IPS-20b (cell line): ENCODE measurements at regions not wholly inside any gene's neighbourhood (a gene's known extent, or its start where the extent isn't known, plus 50 kb on each side); places are given as distances from the start of the nearest gene placed in this dataset.

Source experiments
- H3K27ac ChIP-seq: one replicate; pipeline ENCODE4 v1.5.1; 2013; ENCODE audit warnings: low read length
- H3K27me3 ChIP-seq: 2 replicates; pipeline ENCODE4 v1.6.1; 2013; ENCODE audit warnings: mild to moderate bottlenecking, low read length, inconsistent platforms; ENCODE audit not compliant: insufficient read depth
- H3K36me3 ChIP-seq: 2 replicates; pipeline ENCODE4 v1.6.1; 2013; ENCODE audit warnings: low read depth, mild to moderate bottlenecking, inconsistent platforms, low read length, moderate library complexity; ENCODE audit not compliant: insufficient read depth
- H3K4me1 ChIP-seq: 2 replicates; pipeline ENCODE4 v1.6.1; 2013; ENCODE audit warnings: mild to moderate bottlenecking, control low read depth, inconsistent platforms, low read length, moderate library complexity; ENCODE audit not compliant: insufficient read depth
- H3K4me3 ChIP-seq: 2 replicates; pipeline ENCODE4 v1.5.1; 2013; ENCODE audit warnings: mild to moderate bottlenecking, low read length, inconsistent platforms
- H3K9ac ChIP-seq: 2 replicates; pipeline ENCODE4 v1.6.1; 2013; ENCODE audit warnings: low read depth, mild to moderate bottlenecking, inconsistent platforms, low read length, moderate library complexity
- H3K9me3 ChIP-seq: 2 replicates; pipeline ENCODE4 v1.6.1; 2013; ENCODE audit warnings: mild to moderate bottlenecking, low read depth, low read length, inconsistent platforms; ENCODE audit not compliant: insufficient read depth

GRCh38 chr3:18027161-18027939 is 284.9 kb upstream of the TBC1D5 start:
- H3K27me3 ChIP-seq, result no peaks in the 10 kb centered on the region
- no peak overlapping the region for H3K27ac ChIP-seq
- H3K36me3 ChIP-seq, result no peaks in the 10 kb centered on the region
- H3K4me3 ChIP-seq, result no peak overlapping the region
- no peaks in the 10 kb centered on the region for H3K9me3 ChIP-seq
- H3K4me1 ChIP-seq, result no peaks in the 10 kb centered on the region
- H3K9ac ChIP-seq, result no peak overlapping the region

- Histone ChIP-seq H3K4me1 (no peaks in the 10 kb centered on the region), H3K9me3 (no peaks in the 10 kb centered on the region), H3K36me3 (no peaks in the 10 kb centered on the region), H3K9ac (no peak overlapping the region), H3K27me3 (no peaks in the 10 kb centered on the region), H3K27ac (no peak overlapping the region), H3K4me3 (no peak overlapping the region)
Observed at GRCh38 chr3:18024715-18025114, 282.3 kb upstream of the TBC1D5 start.

GRCh38 chr3:18019161-18019495 is 276.7 kb upstream of the TBC1D5 start:
- Histone ChIP-seq H3K27ac (no peak overlapping the region), H3K27me3 (no peaks in the 10 kb centered on the region), H3K4me1 (no peaks in the 10 kb centered on the region), H3K9ac (no peak overlapping the region), H3K4me3 (no peak overlapping the region), H3K9me3 (no peaks in the 10 kb centered on the region), H3K36me3 (no peaks in the 10 kb centered on the region)

- Histone ChIP-seq H3K36me3 (no peaks in the 10 kb centered on the region), H3K4me1 (no peaks in the 10 kb centered on the region), H3K4me3 (no peak overlapping the region), H3K9me3 (no peaks in the 10 kb centered on the region), H3K27me3 (no peaks in the 10 kb centered on the region), H3K9ac (no peak overlapping the region), H3K27ac (no peak overlapping the region)
Observed at GRCh38 chr3:18018491-18019160, 276.2 kb upstream of the TBC1D5 start.

GRCh38 chr3:18016366-18016765 is 273.9 kb upstream of the TBC1D5 start:
- Histone ChIP-seq H3K36me3 (no peaks in the 10 kb centered on the region), H3K9ac (no peak overlapping the region), H3K4me3 (no peak overlapping the region), H3K9me3 (no peaks in the 10 kb centered on the region), H3K27ac (no peak overlapping the region), H3K4me1 (no peaks in the 10 kb centered on the region), H3K27me3 (no peaks in the 10 kb centered on the region)

GRCh38 chr3:18012933-18013332 is 270.5 kb upstream of the TBC1D5 start:
- H3K9me3 ChIP-seq, result no peaks in the 10 kb centered on the region
- H3K9ac ChIP-seq, result no peak overlapping the region

GRCh38 chr3:18012436-18012835 is 270.0 kb upstream of the TBC1D5 start:
- Histone ChIP-seq H3K4me3 (no peak overlapping the region), H3K27ac (no peak overlapping the region), H3K4me1 (no peaks in the 10 kb centered on the region)

More at GRCh38 chr3:18012933-18013332, 270.5 kb upstream of the TBC1D5 start:
- H3K27ac ChIP-seq, result no peak overlapping the region
- no peaks in the 10 kb centered on the region for H3K36me3 ChIP-seq
- H3K4me3 ChIP-seq, result no peak overlapping the region
- no peaks in the 10 kb centered on the region for H3K4me1 ChIP-seq
- H3K27me3 ChIP-seq, result no peaks in the 10 kb centered on the region

GRCh38 chr3:18011387-18011786 is 269.0 kb upstream of the TBC1D5 start:
- Histone ChIP-seq H3K27me3 (no peaks in the 10 kb centered on the region), H3K9ac (no peak overlapping the region), H3K36me3 (no peaks in the 10 kb centered on the region), H3K4me3 (no peak overlapping the region), H3K27ac (no peak overlapping the region), H3K9me3 (no peaks in the 10 kb centered on the region), H3K4me1 (no peaks in the 10 kb centered on the region)

More at GRCh38 chr3:18012436-18012835, 270.0 kb upstream of the TBC1D5 start:
- H3K27me3 ChIP-seq, result no peaks in the 10 kb centered on the region
- H3K36me3 ChIP-seq, result no peaks in the 10 kb centered on the region
- no peaks in the 10 kb centered on the region for H3K9me3 ChIP-seq
- H3K9ac ChIP-seq, result no peak overlapping the region

- Histone ChIP-seq H3K9ac (no peak overlapping the region), H3K4me1 (no peaks in the 10 kb centered on the region), H3K27ac (no peak overlapping the region), H3K27me3 (no peaks in the 10 kb centered on the region), H3K9me3 (no peaks in the 10 kb centered on the region), H3K4me3 (no peak overlapping the region), H3K36me3 (no peaks in the 10 kb centered on the region)
Observed at GRCh38 chr3:18010001-18010400, 267.6 kb upstream of the TBC1D5 start.

- Histone ChIP-seq H3K9me3 (no peaks in the 10 kb centered on the region), H3K27ac (no peak overlapping the region), H3K4me3 (no peak overlapping the region), H3K36me3 (no peaks in the 10 kb centered on the region), H3K4me1 (no peaks in the 10 kb centered on the region), H3K27me3 (no peaks in the 10 kb centered on the region), H3K9ac (no peak overlapping the region)
Observed at GRCh38 chr3:18008706-18009368, 266.4 kb upstream of the TBC1D5 start.

- Histone ChIP-seq H3K9me3 (no peaks in the 10 kb centered on the region), H3K9ac (no peak overlapping the region), H3K4me3 (no peak overlapping the region), H3K27ac (no peak overlapping the region), H3K36me3 (no peaks in the 10 kb centered on the region), H3K4me1 (no peaks in the 10 kb centered on the region), H3K27me3 (no peaks in the 10 kb centered on the region)
Observed at GRCh38 chr3:18007980-18008379, 265.5 kb upstream of the TBC1D5 start.

- Histone ChIP-seq H3K27me3 (no peaks in the 10 kb centered on the region), H3K4me1 (no peaks in the 10 kb centered on the region), H3K4me3 (no peak overlapping the region), H3K9ac (no peak overlapping the region), H3K9me3 (no peaks in the 10 kb centered on the region), H3K27ac (no peak overlapping the region), H3K36me3 (no peaks in the 10 kb centered on the region)
Observed at GRCh38 chr3:17995769-17996168, 253.3 kb upstream of the TBC1D5 start.
